H1 (cell line): ENCODE measurements at regions not wholly inside any gene's neighbourhood (a gene's known extent, or its start where the extent isn't known, plus 50 kb on each side); places are given as distances from the start of the nearest gene placed in this dataset.

Experiments used
- CTCF ChIA-PET: fragments of 300-600 bp; sonication (Branson Sonifier 250); formaldehyde crosslinking; loops from one replicate; lab custom pipeline; 2021; ENCODE audit not compliant: partially characterized antibody; lab: Charles Lee
- POLR2A ChIA-PET: fragments of 300-600 bp; sonication (Branson Sonifier 250); formaldehyde crosslinking; loops from one replicate; lab custom pipeline; 2021; ENCODE audit warnings: inconsistent platforms; ENCODE audit not compliant: partially characterized antibody; lab: Charles Lee
- DNase-seq, 2 experiments: peaks; one replicate each; pipeline versions ENCODE4 v3.0.0 to v3.0.0-alpha.2; 2010 to 2022; ENCODE audit warnings: low spot score in 2 of 2, low read depth in 1 of 2, mixed read lengths in 1 of 2
- FAIRE-seq: peaks from 2 replicates; lab custom pipeline; 2011; peaks lifted over from hg19 to GRCh38; lab: Jason Lieb, UNC
- H2AFZ ChIP-seq: 2 replicates; pipeline ENCODE4 v1.8.1; 2012; ENCODE audit warnings: low read length, inconsistent platforms
- H2AK5ac ChIP-seq: 2 replicates; pipeline ENCODE4 v1.6.1; 2013; ENCODE audit warnings: low read depth, low read length
- H2BK120ac ChIP-seq: replicated peaks from 2 replicates; pipeline ENCODE3; 2013; ENCODE audit warnings: low read depth, low read length, inconsistent platforms
- H2BK12ac ChIP-seq: 2 replicates; pipeline ENCODE4 v1.6.1; 2013; ENCODE audit warnings: low read depth, low read length
- H2BK15ac ChIP-seq: 2 replicates; pipeline ENCODE4 v1.6.1; 2013; ENCODE audit warnings: low read length
- H2BK20ac ChIP-seq: 2 replicates; pipeline ENCODE4 v1.6.1; 2013; ENCODE audit warnings: low read length
- H2BK5ac ChIP-seq: 2 replicates; pipeline ENCODE4 v1.6.1; 2013; ENCODE audit warnings: low read depth, low read length
- H3K14ac ChIP-seq: 2 replicates; pipeline ENCODE4 v1.6.1; 2013; ENCODE audit warnings: inconsistent platforms; ENCODE audit not compliant: insufficient read length
- H3K18ac ChIP-seq: 2 replicates; pipeline ENCODE4 v1.6.1; 2013; ENCODE audit warnings: low read length; ENCODE audit errors: extremely low read depth
- H3K23ac ChIP-seq: 2 replicates; pipeline ENCODE4 v1.6.1; 2013; ENCODE audit warnings: inconsistent platforms; ENCODE audit not compliant: insufficient read length
- H3K23me2 ChIP-seq: 2 replicates; pipeline ENCODE4 v1.6.1; 2013; ENCODE audit warnings: low read depth, low read length
- H3K27ac ChIP-seq: 2 replicates; pipeline ENCODE4 v1.6.1; 2011; ENCODE audit warnings: low read depth, low read length, inconsistent platforms
- H3K27me3 ChIP-seq, 4 experiments: replicated peaks in 1 of 4; 1 replicate in 1 of 4; 2 replicates in 3 of 4; pipeline versions ENCODE4 v1.6.1 to v1.8.1; 2011 to 2013; ENCODE audit warnings: low read length in 3 of 4, mild to moderate bottlenecking in 3 of 4, inconsistent platforms in 2 of 4, mixed read lengths in 2 of 4, moderate library complexity in 1 of 4; ENCODE audit not compliant: control insufficient read depth in 3 of 4, insufficient read depth in 3 of 4; ENCODE audit errors: extremely low read depth in 1 of 4
- H3K36me3 ChIP-seq, 4 experiments: 2 replicates each; pipeline versions ENCODE4 v1.6.1 to v1.8.1; 2011 to 2013; ENCODE audit warnings: mild to moderate bottlenecking in 4 of 4, low read length in 3 of 4, moderate library complexity in 2 of 4, control low read depth in 1 of 4, inconsistent platforms in 1 of 4; ENCODE audit not compliant: insufficient read depth in 4 of 4, control insufficient read depth in 2 of 4
- H3K4ac ChIP-seq: replicated peaks from 2 replicates; pipeline ENCODE3; 2013; ENCODE audit warnings: low read length, low read depth, mixed read lengths, inconsistent platforms; ENCODE audit not compliant: insufficient read length
- H3K4me1 ChIP-seq, 4 experiments: replicated peaks in 1 of 4; 1 replicate in 1 of 4; 2 replicates in 3 of 4; pipeline versions ENCODE4 v1.6.1 to v1.8.1; 2011 to 2013; ENCODE audit warnings: low read length in 3 of 4, inconsistent platforms in 2 of 4, mixed read lengths in 1 of 4; ENCODE audit not compliant: insufficient read depth in 4 of 4, control insufficient read depth in 3 of 4
- H3K4me2 ChIP-seq, 2 experiments: 2 replicates each; pipeline versions ENCODE4 v1.6.1 to v1.8.1; 2011 to 2013; ENCODE audit warnings: low read depth in 2 of 2, low read length in 2 of 2, control low read depth in 1 of 2, inconsistent platforms in 1 of 2, mild to moderate bottlenecking in 1 of 2; ENCODE audit not compliant: insufficient read depth in 1 of 2
- H3K4me3 ChIP-seq, 4 experiments: fragments of 200-600, 300-600 bp in 1 of 4; sonication (generic), shearing (Covaris generic), sonication (Bioruptor Twin) in 1 of 4; 2 replicates each; pipeline versions ENCODE4 v1.5.1 to v1.8.1; 2011 to 2016; ENCODE audit warnings: low read length in 4 of 4, low read depth in 3 of 4, control low read depth in 2 of 4, inconsistent platforms in 2 of 4, mild to moderate bottlenecking in 2 of 4, mixed read lengths in 1 of 4, moderate library complexity in 1 of 4; ENCODE audit not compliant: insufficient read depth in 2 of 4; ENCODE audit errors: extremely low read depth in 1 of 4
- H3K56ac ChIP-seq: replicated peaks from 2 replicates; pipeline ENCODE3; 2013; ENCODE audit warnings: low read depth, mild to moderate bottlenecking, mixed read lengths, low read length, inconsistent platforms; ENCODE audit not compliant: insufficient read length
- H3K79me1 ChIP-seq: 2 replicates; pipeline ENCODE4 v1.6.1; 2013; ENCODE audit warnings: low read depth, low read length, control low read depth
- H3K79me2 ChIP-seq, 2 experiments: 2 replicates each; pipeline versions ENCODE4 v1.6.1 to v1.8.1; 2012 to 2013; ENCODE audit warnings: low read length in 2 of 2, mild to moderate bottlenecking in 2 of 2, inconsistent platforms in 1 of 2; ENCODE audit not compliant: insufficient read depth in 2 of 2, control insufficient read depth in 1 of 2
- H3K9ac ChIP-seq, 4 experiments: replicated peaks in 1 of 4; 1 replicate in 1 of 4; 2 replicates in 3 of 4; pipeline versions ENCODE4 v1.6.1 to v1.8.1; 2011 to 2013; ENCODE audit warnings: low read depth in 3 of 4, low read length in 3 of 4, control low read depth in 2 of 4, mild to moderate bottlenecking in 2 of 4, moderate library complexity in 2 of 4, inconsistent platforms in 1 of 4; ENCODE audit errors: extremely low read depth in 1 of 4
- H3K9me3 ChIP-seq, 2 experiments: 2 replicates each; pipeline versions ENCODE4 v1.6.1 to v1.8.1; 2012 to 2013; ENCODE audit warnings: mild to moderate bottlenecking in 2 of 2, moderate library complexity in 2 of 2, control low read depth in 1 of 2, inconsistent platforms in 1 of 2, low read depth in 1 of 2, low read length in 1 of 2, mixed read lengths in 1 of 2; ENCODE audit not compliant: insufficient read depth in 2 of 2
- H4K20me1 ChIP-seq, 2 experiments: replicated peaks in 1 of 2; 2 replicates each; pipeline versions ENCODE3 to v1.8.1; 2011 to 2013; ENCODE audit warnings: inconsistent platforms in 2 of 2, low read length in 2 of 2, mild to moderate bottlenecking in 1 of 2; ENCODE audit not compliant: insufficient read depth in 2 of 2, control insufficient read depth in 1 of 2
- H4K5ac ChIP-seq: 2 replicates; pipeline ENCODE4 v1.6.1; 2013; ENCODE audit warnings: low read length, low read depth, mixed read lengths, inconsistent platforms; ENCODE audit not compliant: insufficient read length
- H4K8ac ChIP-seq: 2 replicates; pipeline ENCODE4 v1.8.0; 2013; ENCODE audit warnings: mild to moderate bottlenecking, moderate library complexity, low read length, inconsistent platforms; ENCODE audit not compliant: insufficient read depth; ENCODE audit errors: extremely low read depth
- H4K91ac ChIP-seq: replicated peaks from 2 replicates; pipeline ENCODE3; 2013; ENCODE audit warnings: low read length, mixed read lengths, inconsistent platforms; ENCODE audit not compliant: insufficient read length
- BACH1 ChIP-seq: IDR thresholded peaks from 2 replicates; pipeline ENCODE4 v1.6.1; 2012; ENCODE audit warnings: low read length, improper control_type of control experiment
- BCL11A ChIP-seq, 2 experiments: IDR thresholded peaks; one replicate each; pipeline ENCODE4 v1.6.1; 2011; ENCODE audit warnings: low read depth in 2 of 2, low read length in 2 of 2, mild to moderate bottlenecking in 2 of 2
- CHD1 ChIP-seq: IDR thresholded peaks from 2 replicates; pipeline ENCODE4 v1.6.1; 2012; ENCODE audit warnings: low read depth, low read length, improper control_type of control experiment
- EGR1 ChIP-seq: IDR thresholded peaks from 2 replicates; pipeline ENCODE4 v1.6.1; 2011; ENCODE audit warnings: low read depth, low read length, borderline replicate concordance
- JUN ChIP-seq: IDR thresholded peaks from 2 replicates; pipeline ENCODE4 v1.6.1; 2011; ENCODE audit warnings: low read depth, mild to moderate bottlenecking, improper control_type of control experiment, low read length
- TBP ChIP-seq: IDR thresholded peaks from 2 replicates; pipeline ENCODE4 v1.6.1; 2011; ENCODE audit warnings: low read depth, low read length, improper control_type of control experiment
- WGBS, 2 experiments: shearing (Covaris generic) in 1 of 2; methylation state at CpG; one replicate each; pipeline versions ENCODE4 v1.1.6 to v1.1.7; 2013 to 2015; ENCODE audit warnings: low lambda C conversion rate in 2 of 2, mixed read lengths in 2 of 2, inconsistent platforms in 1 of 2, low coverage in 1 of 2, missing lambda C conversion rate in 1 of 2; ENCODE audit not compliant: insufficient replicate concordance in 2 of 2, insufficient coverage in 1 of 2, insufficient read length in 1 of 2; ENCODE audit errors: extremely low coverage in 1 of 2, missing lambda C conversion rate in 1 of 2; 5-methylcytosine and 5-hydroxymethylcytosine counted together
- TF ChIP-seq, protein P1 (sequence below), 3 experiments: IDR thresholded peaks; 1 replicate in 2 of 3; 2 replicates in 1 of 3; pipeline versions ENCODE4 v1.5.1 to v1.6.1; 2011; ENCODE audit warnings: low read length in 3 of 3, mild to moderate bottlenecking in 3 of 3, inconsistent platforms in 2 of 3, low read depth in 1 of 3, moderate library complexity in 1 of 3; ENCODE audit not compliant: insufficient read depth in 1 of 3; ENCODE audit errors: control extremely low read depth in 1 of 3

DNA sequence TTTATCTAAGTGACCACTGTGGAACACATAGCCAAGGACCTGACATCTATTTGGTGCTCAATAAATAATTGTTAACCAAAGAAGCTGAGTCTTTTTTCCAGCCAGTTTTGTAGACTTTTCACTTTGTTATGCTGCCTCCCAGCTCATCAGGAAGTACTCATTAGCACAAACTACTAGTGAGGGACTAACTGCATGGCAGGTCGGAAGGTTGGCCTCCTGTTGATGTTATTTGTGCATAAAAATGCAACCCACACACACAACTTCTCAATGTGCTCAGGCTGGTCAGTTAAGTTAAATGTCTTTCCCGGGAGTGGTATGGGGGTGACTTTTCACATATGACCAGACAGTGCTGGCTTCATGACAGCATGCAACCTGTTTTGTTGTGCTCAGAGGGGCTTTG lies 263.0 kb upstream of the TOPAZ1 start:
- H2BK5ac ChIP-seq = no peak overlapping the region
- H3K27ac ChIP-seq = no peak overlapping the region
- H3K36me3 ChIP-seq = no peaks in the 10 kb centered on the region
- no peaks in the 10 kb centered on the region for H4K20me1 ChIP-seq
- no peak overlapping the region for H2BK12ac ChIP-seq
- no peak overlapping the region for H2AK5ac ChIP-seq
- no peak overlapping the region for H4K5ac ChIP-seq
- peak overlapping the region in 1 of 4 experiments; percentile 7; a peak in 1 of 8 replicates for H3K4me3 ChIP-seq
- H3K27me3 ChIP-seq = no peaks in the 10 kb centered on the region
- ChIA-PET CTCF (interaction anchor here (0.9 to 1.6 kb wide), 4 partner anchors 11 to 123 kb away, joined by 4 read pairs; no protein-coding TSS in a partner anchor), POLR2A (no interaction called here)
- WGBS, 2 experiments = 9% methylated on average over 2 of the region's 2 CpGs; no CpG with 5 or more reads in 1 of the 2 experiments
- H3K18ac ChIP-seq = no peak overlapping the region
- H3K9me3 ChIP-seq = peaks cover 4 to 6% of the 10 kb centered on the region in 2 experiments; a peak in 1 of 4 replicates
- peak overlapping the region; percentile 12 to 29; a peak in 2 of 4 replicates for H3K4me2 ChIP-seq
- H4K8ac ChIP-seq = no peak overlapping the region
- FAIRE-seq (peak; percentile 69), DNase-seq (no peak)
- H3K14ac ChIP-seq = no peak overlapping the region
- no peak overlapping the region for H2BK15ac ChIP-seq
- no peak overlapping the region for H3K9ac ChIP-seq
- H4K91ac ChIP-seq = no peak overlapping the region
- H3K23me2 ChIP-seq = no peaks in the 10 kb centered on the region
- no peak for TF ChIP-seq EGR1
- TF ChIP-seq TBP = no peak
- TF ChIP-seq BCL11A (IDR thresholded peaks at IDR 0.05; ENCODE audit: low read depth in 2 of 2, low read length in 2 of 2) = no peak
- TF ChIP-seq JUN = no peak
- TF ChIP-seq, protein P1, sequence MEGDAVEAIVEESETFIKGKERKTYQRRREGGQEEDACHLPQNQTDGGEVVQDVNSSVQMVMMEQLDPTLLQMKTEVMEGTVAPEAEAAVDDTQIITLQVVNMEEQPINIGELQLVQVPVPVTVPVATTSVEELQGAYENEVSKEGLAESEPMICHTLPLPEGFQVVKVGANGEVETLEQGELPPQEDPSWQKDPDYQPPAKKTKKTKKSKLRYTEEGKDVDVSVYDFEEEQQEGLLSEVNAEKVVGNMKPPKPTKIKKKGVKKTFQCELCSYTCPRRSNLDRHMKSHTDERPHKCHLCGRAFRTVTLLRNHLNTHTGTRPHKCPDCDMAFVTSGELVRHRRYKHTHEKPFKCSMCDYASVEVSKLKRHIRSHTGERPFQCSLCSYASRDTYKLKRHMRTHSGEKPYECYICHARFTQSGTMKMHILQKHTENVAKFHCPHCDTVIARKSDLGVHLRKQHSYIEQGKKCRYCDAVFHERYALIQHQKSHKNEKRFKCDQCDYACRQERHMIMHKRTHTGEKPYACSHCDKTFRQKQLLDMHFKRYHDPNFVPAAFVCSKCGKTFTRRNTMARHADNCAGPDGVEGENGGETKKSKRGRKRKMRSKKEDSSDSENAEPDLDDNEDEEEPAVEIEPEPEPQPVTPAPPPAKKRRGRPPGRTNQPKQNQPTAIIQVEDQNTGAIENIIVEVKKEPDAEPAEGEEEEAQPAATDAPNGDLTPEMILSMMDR (IDR thresholded peaks at IDR 0.05; ENCODE audit: control extremely low read depth in 1 of 3, insufficient read depth in 1 of 3, low read depth in 1 of 3, low read length in 3 of 3) = no peak
- no peak for TF ChIP-seq BACH1
- TF ChIP-seq CHD1 = no peak
- peaks cover 2 to 12% (median 6%) of the 10 kb centered on the region in 4 experiments; a peak in 5 of 7 replicates for H3K4me1 ChIP-seq
- H3K4ac ChIP-seq = no peak overlapping the region
- H2BK120ac ChIP-seq = no peak overlapping the region
- H3K79me1 ChIP-seq = no peaks in the 10 kb centered on the region
- no peak overlapping the region for H3K23ac ChIP-seq
- H3K56ac ChIP-seq = no peak overlapping the region
- H2BK20ac ChIP-seq = no peak overlapping the region; the same call in 1 of the 2 replicates
- no peaks in the 10 kb centered on the region for H3K79me2 ChIP-seq
- H2AFZ ChIP-seq = no peak overlapping the region
